GM18505 (cell line): ENCODE measurements at regions not wholly inside any gene's neighbourhood (a gene's known extent, or its start where the extent isn't known, plus 50 kb on each side); places are given as distances from the start of the nearest gene placed in this dataset.

Experiments
- ATAC-seq: cut with Tn5 transposase; IDR thresholded peaks from one replicate; pipeline ENCODE4 v1.9.1; 2021; ENCODE audit not compliant: unreplicated experiment
- POLR2A ChIP-seq: IDR thresholded peaks from 4 replicates; pipeline ENCODE4 v1.6.1; 2011; ENCODE audit warnings: borderline replicate concordance; ENCODE audit not compliant: insufficient read depth, insufficient read length; ENCODE audit errors: extremely low read depth

DNA sequence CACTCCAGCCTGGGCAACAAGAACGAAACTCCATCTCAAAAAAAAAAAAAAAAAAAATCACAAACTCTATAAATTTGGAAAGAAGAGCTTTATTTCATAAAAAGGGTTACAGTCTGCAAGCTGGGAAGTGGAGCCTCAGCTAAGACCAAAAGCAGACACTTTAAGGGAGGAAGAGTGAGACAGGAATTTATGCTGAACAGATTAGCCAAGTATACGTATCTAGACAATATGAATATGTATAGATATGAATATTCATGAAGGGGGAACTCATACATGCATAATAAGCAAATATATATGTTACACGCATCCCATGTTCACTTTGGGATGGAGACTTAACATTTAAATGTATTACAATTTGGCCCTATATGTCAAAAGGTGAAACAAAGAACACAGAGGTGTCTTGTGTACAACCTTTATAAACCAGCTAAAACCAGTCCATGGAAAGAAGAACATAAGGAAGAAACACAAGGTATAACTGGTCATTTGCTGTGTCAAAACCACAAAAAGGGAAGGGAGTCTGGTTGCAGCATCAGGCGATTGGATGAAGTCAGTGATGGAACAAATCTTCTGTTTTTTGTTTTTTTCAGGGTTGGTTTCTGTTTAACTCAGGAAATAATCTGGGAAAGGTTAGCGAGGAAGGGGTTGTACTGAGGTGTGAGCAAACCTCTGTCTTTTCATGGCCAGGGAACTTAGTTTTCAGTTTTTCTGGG lies 130.0 kb upstream of the MAOA start:
- ATAC-seq = no peak

GRCh38 chrX:43526878-43527277 lies 129.2 kb upstream of the MAOA start:
- TF ChIP-seq POLR2A = no peak
- no peak for ATAC-seq

More for the DNA sequence above, 130.0 kb upstream of the MAOA start:
- TF ChIP-seq POLR2A = no peak

DNA sequence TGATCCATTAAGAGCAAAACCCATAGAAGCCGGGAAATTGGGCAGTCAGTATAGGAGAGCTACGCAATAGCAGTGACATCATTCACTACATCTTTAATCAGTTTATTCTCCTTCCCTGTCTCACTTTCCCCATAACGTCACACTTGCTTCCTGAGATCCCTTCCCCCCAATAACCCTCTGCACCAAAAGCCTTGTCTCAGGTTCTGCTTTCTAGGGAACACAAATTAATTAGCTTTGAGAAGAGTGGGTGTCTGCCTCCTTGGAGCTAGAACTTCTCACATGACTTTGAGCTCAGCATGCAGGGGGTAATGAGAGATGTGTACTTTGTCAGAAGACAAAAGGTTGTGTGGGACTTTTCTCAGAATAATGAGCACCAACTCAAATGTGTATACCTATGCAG lies 128.3 kb upstream of the MAOA start:
- no peak for ATAC-seq
- TF ChIP-seq POLR2A = no peak

DNA sequence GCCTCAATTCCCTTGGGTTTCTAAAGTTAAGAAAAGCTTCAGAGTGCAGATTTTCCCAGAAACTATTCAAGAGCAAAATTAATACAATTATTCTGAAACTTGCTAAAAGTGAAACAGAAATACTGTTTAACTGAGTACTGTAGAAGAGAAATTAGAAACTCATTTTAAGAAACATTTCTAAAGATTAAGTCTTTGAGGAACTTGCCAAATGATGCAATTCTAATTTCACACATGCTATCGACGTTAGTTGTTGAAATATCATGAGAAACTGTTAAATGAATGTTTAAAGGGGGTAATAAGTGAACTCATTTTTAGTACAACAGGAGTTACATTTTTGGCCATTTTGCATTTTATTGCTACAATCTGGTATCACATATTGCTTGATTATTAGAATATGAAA lies 125.3 kb upstream of the MAOA start:
- no peak for TF ChIP-seq POLR2A
- ATAC-seq = no peak

GRCh38 chrX:43540318-43540717 lies 115.8 kb upstream of the MAOA start:
- TF ChIP-seq POLR2A = no peak
- no peak for ATAC-seq

GRCh38 chrX:43551590-43551989 lies 104.5 kb upstream of the MAOA start:
- TF ChIP-seq POLR2A = no peak
- no peak for ATAC-seq

DNA sequence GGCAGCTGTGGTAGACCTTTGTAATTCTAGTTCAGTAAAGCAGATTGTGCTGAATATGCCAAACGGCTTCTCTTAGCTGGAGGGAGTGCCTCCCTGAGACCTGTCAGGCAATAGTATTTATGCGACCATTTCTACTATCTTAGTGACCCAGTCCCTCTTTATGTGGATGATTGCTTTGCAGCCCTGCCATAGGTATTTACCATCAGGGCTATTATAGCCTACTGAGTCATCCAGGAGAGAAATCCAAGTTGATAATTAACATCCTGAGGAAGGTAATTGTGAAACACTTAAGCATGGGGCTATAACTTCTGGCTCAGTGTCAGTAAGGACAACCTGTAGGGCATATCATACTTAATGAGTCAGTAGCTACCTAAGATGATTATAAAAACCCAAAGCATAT lies 103.9 kb upstream of the MAOA start:
- no peak for TF ChIP-seq POLR2A

GRCh38 chrX:43552703-43553102 lies 103.4 kb upstream of the MAOA start:
- no peak for TF ChIP-seq POLR2A

More for the DNA sequence above, 103.9 kb upstream of the MAOA start:
- no peak for ATAC-seq

DNA sequence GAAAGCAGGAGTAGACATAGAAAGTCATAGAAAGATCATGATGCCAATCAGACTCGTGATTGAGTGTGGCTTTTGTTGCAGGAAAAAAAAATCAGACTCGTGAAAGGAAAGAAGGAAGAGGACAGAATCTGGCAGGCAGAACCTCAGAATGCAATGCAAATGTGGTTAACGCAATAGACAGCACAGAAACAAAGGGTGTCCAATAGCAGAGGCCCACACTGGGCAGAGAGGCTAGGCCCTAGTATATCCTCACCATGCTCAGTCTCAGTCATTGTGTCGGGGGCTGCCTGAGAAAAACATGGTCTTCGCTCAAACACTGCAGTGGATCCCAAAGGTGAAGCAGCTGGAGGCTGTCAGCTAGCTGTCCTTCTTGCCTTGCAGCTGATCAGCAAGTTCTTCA lies 102.8 kb upstream of the MAOA start:
- no peak for TF ChIP-seq POLR2A

More at GRCh38 chrX:43552703-43553102, 103.4 kb upstream of the MAOA start:
- no peak for ATAC-seq

DNA sequence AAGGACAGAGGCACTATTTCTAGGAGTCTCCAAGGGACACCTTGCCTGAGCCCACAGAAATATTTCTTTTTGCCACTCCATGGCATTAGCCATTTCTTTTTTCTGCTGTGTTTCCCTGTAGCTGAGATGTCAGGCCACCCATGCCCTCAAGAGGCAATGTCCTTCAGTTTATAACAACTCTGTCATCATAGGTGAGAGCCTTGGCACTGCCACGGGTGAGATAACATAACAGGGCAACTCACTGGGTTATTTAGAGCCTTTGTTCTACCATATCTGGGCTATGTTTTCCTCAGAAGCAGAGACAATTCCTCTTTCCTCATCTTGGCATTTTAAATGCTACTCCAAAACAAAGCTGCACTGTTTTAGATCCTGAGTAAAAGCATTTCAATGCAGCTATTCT lies 99.9 kb upstream of the MAOA start:
- no peak for TF ChIP-seq POLR2A
- no peak for ATAC-seq

More for the DNA sequence above, 102.8 kb upstream of the MAOA start:
- ATAC-seq = no peak

DNA sequence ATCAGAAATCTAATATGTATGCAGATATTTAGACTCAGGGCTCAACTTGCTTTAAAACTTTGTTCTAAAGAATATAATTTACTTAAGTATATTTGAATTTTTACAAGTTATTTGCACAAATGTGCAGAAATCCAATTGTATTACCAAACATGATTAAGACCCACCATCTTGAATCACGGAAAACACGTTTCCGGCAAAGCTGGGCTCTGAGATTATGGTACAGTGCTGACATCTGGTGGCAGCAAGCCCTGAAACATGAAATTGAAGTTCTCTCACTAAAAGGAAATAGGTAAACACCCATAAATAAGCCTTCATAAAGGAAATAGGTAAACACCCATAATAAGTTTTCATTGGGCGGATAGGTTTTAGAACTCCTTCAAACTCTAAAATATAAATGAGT lies 98.3 kb upstream of the MAOA start:
- no peak for TF ChIP-seq POLR2A
- ATAC-seq = no peak

DNA sequence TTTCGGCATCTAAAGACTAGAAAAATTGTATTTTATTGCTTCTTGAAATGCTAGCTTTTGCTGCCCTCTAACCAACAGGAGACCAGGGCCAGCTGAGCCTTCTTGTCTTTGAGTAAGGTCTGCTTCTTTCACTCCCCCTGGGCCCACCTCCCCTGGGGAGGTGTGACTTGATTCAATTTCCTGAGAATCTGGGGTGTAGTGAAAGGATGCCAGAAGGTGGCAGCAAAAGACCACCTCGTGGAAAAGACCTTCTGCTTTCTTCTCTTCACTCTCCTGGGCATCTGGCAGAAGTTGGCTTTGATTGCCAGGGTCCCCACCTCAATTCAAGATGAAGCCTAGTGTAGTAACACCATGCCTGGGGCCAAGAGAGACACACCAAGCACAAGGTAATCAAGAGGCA lies 96.5 kb upstream of the MAOA start:
- TF ChIP-seq POLR2A = no peak
- ATAC-seq = no peak

- TF ChIP-seq POLR2A = no peak
- ATAC-seq = no peak
These were observed 95.7 kb upstream of the MAOA start for GRCh38 chrX:43560247-43560946.

- no peak for TF ChIP-seq POLR2A
- no peak for ATAC-seq
These were observed 93.7 kb upstream of the MAOA start for GRCh38 chrX:43562372-43562771.
